Immature natural killer cell (primary cell): ENCODE measurements at regions not wholly inside any gene's neighbourhood (a gene's known extent, or its start where the extent isn't known, plus 50 kb on each side); places are given as distances from the start of the nearest gene placed in this dataset.
"Not testable (repeated sequence)": the region's sequence is repeated elsewhere in the genome, so short reads cannot be mapped to it uniquely, and the experiment has no call there.

Experiments
- DNase-seq, 3 donors: peaks; one replicate each; pipeline ENCODE4 v3.0.0; 2022; ENCODE audit warnings: mixed read lengths in 1 of 3
- H3K27ac Mint-ChIP-seq, 6 donors: one replicate each; pipeline ENCODE4 v1.8.0; 2020; ENCODE audit warnings: mixed read lengths in 6 of 6, mild to moderate bottlenecking in 5 of 6, inconsistent platforms in 4 of 6, moderate library complexity in 3 of 6
- H3K27me3 Mint-ChIP-seq, 3 donors: one replicate each; pipeline ENCODE4 v1.8.0; 2020 to 2021; ENCODE audit warnings: low read depth in 3 of 3, mild to moderate bottlenecking in 3 of 3, mixed read lengths in 3 of 3, moderate library complexity in 3 of 3, inconsistent platforms in 1 of 3
- H3K36me3 Mint-ChIP-seq, 3 donors: one replicate each; pipeline ENCODE4 v1.8.0; 2020; ENCODE audit warnings: mixed read lengths in 3 of 3, inconsistent platforms in 2 of 3, mild to moderate bottlenecking in 2 of 3
- H3K4me1 Mint-ChIP-seq, 2 donors: one replicate each; pipeline ENCODE4 v1.8.0; 2020; ENCODE audit warnings: inconsistent platforms in 2 of 2, mild to moderate bottlenecking in 2 of 2, mixed read lengths in 2 of 2, moderate library complexity in 1 of 2
- H3K4me3 Mint-ChIP-seq, 5 donors: one replicate each; pipeline ENCODE4 v1.8.0; 2020; ENCODE audit warnings: mild to moderate bottlenecking in 5 of 5, mixed read lengths in 5 of 5, inconsistent platforms in 3 of 5, moderate library complexity in 3 of 5
- H3K9me3 Mint-ChIP-seq, 6 donors: one replicate each; pipeline ENCODE4 v1.8.0; 2020; ENCODE audit warnings: mild to moderate bottlenecking in 6 of 6, mixed read lengths in 6 of 6, inconsistent platforms in 4 of 6, moderate library complexity in 3 of 6

DNA sequence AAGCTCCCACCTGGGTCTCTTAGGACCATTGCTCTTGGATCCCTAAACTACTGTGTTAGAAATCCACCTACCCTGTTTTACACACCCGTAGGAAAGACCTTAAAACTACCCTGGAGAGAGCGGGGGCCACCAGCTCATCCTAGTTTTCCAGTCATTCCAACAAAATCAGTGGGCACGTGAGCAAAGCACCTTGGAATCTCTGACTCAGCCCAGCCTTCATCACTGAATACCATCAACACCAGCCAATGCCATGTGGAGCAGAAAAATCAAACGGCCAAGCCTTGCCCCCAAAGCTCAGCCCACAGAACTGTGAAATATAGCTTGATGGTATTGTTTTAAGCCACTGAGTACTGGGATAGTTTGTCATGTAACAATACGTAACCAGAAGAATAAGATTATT is 449.7 kb upstream of the CHAC2 start:
- peaks cover 0 to 3% (median under 1%) of the 10 kb centered on the region in 6 donors for H3K9me3 Mint-ChIP-seq
- H3K27me3 Mint-ChIP-seq: peaks cover 0 to 2% (median 1%) of the 10 kb centered on the region in 3 donors
- DNase-seq: no peak
- no peaks in the 10 kb centered on the region for H3K36me3 Mint-ChIP-seq
- H3K27ac Mint-ChIP-seq: no peak overlapping the region
- no peak overlapping the region for H3K4me3 Mint-ChIP-seq
- no peaks in the 10 kb centered on the region for H3K4me1 Mint-ChIP-seq

DNA sequence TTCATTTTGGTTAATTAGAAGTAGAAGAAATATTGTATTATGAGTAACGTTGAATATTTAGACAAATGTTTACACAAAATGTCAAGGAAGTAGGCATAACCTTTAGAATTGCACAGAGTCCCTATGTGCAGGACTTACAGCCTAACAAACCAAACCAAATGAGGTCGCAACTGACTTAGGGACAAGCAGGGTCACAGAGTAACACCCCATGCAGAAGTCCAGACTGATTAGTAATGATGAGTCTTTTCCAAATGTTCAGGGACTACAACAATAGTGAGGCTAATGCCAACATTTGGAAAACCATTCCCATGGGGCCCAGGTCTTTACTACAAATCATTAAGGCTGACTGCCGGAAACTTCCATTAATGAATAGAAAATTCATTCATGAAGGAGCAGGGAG is 452.5 kb upstream of the CHAC2 start:
- no peak for DNase-seq
- Mint-ChIP-seq H3K9me3 (peaks cover 0 to 4% (median 2%) of the 10 kb centered on the region in 6 donors), H3K4me1 (no peaks in the 10 kb centered on the region), H3K27ac (no peak overlapping the region), H3K27me3 (peaks cover 0 to 2% (median 1%) of the 10 kb centered on the region in 3 donors), H3K4me3 (no peak overlapping the region), H3K36me3 (no peaks in the 10 kb centered on the region)

GRCh38 chr2:53314718-53315117 is 452.9 kb upstream of the CHAC2 start:
- H3K9me3 Mint-ChIP-seq: peaks cover 0 to 6% (median 2%) of the 10 kb centered on the region in 6 donors
- no peaks in the 10 kb centered on the region for H3K4me1 Mint-ChIP-seq

DNA sequence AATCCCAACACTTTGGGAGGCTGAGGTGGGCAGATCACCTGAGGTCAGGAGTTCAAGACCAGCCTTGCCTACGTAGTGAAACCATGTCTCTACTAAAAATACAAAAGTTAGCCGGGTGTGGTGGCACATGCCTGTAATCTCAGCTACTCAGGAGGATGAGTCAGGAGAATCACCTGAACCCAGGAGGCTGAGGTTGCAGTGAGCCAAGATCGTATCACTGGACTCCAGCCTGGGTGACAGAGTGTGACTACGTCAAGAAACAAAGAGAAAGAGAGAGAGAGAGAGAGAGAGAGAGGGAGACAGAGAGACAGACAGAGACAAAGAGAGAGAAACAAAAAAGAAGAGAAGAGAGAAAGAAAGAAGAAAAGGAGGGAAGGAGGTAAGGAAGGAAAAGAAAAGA is 454.0 kb upstream of the CHAC2 start:
- DNase-seq, H3K4me3 Mint-ChIP-seq, H3K27me3 Mint-ChIP-seq, H3K27ac Mint-ChIP-seq, H3K36me3 Mint-ChIP-seq, H3K4me1 Mint-ChIP-seq: not testable (repeated sequence)
- peaks cover 0 to 12% (median 2%) of the 10 kb centered on the region in 6 donors for H3K9me3 Mint-ChIP-seq

More at GRCh38 chr2:53314718-53315117, 452.9 kb upstream of the CHAC2 start:
- Mint-ChIP-seq H3K27me3 (peaks cover 0 to 2% (median 1%) of the 10 kb centered on the region in 3 donors), H3K27ac (no peak overlapping the region), H3K36me3 (no peaks in the 10 kb centered on the region), H3K4me3 (no peak overlapping the region)
- DNase-seq: no peak

- Mint-ChIP-seq H3K27me3 (peaks cover 0 to 2% (median 1%) of the 10 kb centered on the region in 3 donors), H3K27ac (no peak overlapping the region)
Measured at GRCh38 chr2:53312721-53313120, 454.9 kb upstream of the CHAC2 start.

DNA sequence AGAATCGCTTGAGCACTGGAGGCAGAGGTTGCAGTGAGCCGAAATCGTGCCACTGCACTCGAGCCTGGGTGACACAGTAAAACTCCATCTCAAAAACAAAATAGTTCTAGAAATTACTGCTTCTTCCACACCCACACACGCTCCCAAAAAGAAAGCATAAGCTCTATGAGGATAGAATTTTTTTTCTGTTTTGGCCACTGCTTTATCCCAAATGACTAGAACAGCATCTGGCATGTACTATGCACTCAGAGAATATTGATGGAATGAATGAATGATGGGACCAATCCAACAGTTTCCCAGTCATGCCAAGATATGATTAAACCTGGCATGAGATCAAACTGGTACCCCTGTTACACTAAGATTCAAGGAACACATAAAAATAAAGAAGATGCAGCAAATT is 455.4 kb upstream of the CHAC2 start:
- H3K4me3 Mint-ChIP-seq: no peak overlapping the region
- H3K9me3 Mint-ChIP-seq: peaks cover 0 to 12% (median 6%) of the 10 kb centered on the region in 6 donors
- H3K4me1 Mint-ChIP-seq: no peaks in the 10 kb centered on the region
- H3K36me3 Mint-ChIP-seq: no peaks in the 10 kb centered on the region
- no peak for DNase-seq
- H3K27ac Mint-ChIP-seq: no peak overlapping the region
- H3K27me3 Mint-ChIP-seq: peaks cover 0 to 2% (median 1%) of the 10 kb centered on the region in 3 donors

More at GRCh38 chr2:53312721-53313120, 454.9 kb upstream of the CHAC2 start:
- peaks cover 0 to 12% (median 6%) of the 10 kb centered on the region in 6 donors for H3K9me3 Mint-ChIP-seq
- no peak overlapping the region for H3K4me3 Mint-ChIP-seq
- DNase-seq: no peak
- no peaks in the 10 kb centered on the region for H3K36me3 Mint-ChIP-seq
- no peaks in the 10 kb centered on the region for H3K4me1 Mint-ChIP-seq

DNA sequence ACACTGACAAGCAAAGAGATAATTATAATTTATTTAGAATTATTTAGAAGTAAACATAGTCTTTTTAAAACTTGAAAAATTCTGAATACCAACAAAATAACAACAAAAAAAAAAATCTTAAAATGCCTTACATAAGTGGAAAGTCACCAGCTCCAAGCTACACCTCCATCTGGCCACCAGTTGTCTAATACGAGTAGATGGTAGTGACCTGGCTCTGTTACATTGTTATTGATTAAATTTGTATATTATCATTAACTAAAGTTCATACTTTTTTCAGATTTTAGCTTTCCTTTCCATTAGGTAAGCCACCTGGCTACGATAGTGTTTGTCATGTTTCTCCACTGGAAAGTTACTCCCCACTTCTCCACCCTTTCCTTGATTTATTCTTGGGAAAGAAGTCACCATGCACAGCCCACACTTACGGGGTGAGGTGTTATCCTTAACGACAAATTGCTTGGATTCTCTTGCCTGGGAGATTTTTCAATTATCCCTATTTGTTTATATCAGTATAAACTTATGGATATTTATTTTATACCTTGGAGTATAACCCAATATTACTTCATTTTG is 464.5 kb upstream of the CHAC2 start:
- H3K9me3 Mint-ChIP-seq: peaks cover 0 to 8% (median 4%) of the 10 kb centered on the region in 6 donors
- no peak overlapping the region for H3K4me3 Mint-ChIP-seq
- peaks cover 0 to 3% (median 0%) of the 10 kb centered on the region in 3 donors for H3K27me3 Mint-ChIP-seq
- no peak overlapping the region for H3K27ac Mint-ChIP-seq
- DNase-seq: no peak
- no peaks in the 10 kb centered on the region for H3K36me3 Mint-ChIP-seq
- no peaks in the 10 kb centered on the region for H3K4me1 Mint-ChIP-seq

GRCh38 chr2:53302455-53302854 is 465.1 kb upstream of the CHAC2 start:
- DNase-seq: no peak
- Mint-ChIP-seq H3K9me3 (peaks cover 0 to 8% (median 2%) of the 10 kb centered on the region in 6 donors), H3K27ac (no peak overlapping the region), H3K4me1 (no peaks in the 10 kb centered on the region), H3K36me3 (no peaks in the 10 kb centered on the region), H3K27me3 (peaks cover 0 to 3% (median 0%) of the 10 kb centered on the region in 3 donors), H3K4me3 (no peak overlapping the region)

- H3K27ac Mint-ChIP-seq: no peak overlapping the region
- H3K27me3 Mint-ChIP-seq: peaks cover 0 to 2% (median 0%) of the 10 kb centered on the region in 3 donors
- no peaks in the 10 kb centered on the region for H3K36me3 Mint-ChIP-seq
- H3K4me3 Mint-ChIP-seq: no peak overlapping the region
- H3K4me1 Mint-ChIP-seq: no peaks in the 10 kb centered on the region
- H3K9me3 Mint-ChIP-seq: peaks cover 1 to 11% (median 7%) of the 10 kb centered on the region in 6 donors
- DNase-seq: no peak
Measured at GRCh38 chr2:53289309-53290006, 478.1 kb upstream of the CHAC2 start.

DNA sequence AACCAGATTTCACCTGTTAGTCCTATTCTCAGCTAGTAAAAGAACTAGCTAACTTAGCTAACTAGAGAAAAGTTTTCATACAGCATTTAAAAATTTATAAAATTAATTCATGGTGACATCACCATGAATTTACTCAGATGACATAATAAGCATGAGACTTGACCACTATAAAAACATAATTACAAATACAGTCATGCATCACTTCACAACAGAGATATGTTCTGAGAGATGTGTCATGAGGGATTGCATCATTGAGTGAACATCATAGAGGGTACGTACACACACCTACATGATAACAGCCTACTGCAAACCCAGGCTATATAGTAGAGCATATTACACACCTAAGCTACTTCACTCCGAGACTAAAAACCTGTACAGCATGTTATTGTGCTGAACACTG is 481.3 kb upstream of the CHAC2 start:
- no peak overlapping the region for H3K27ac Mint-ChIP-seq
- no peaks in the 10 kb centered on the region for H3K36me3 Mint-ChIP-seq

GRCh38 chr2:53275743-53276142 is 491.9 kb upstream of the CHAC2 start:
- Mint-ChIP-seq H3K36me3 (no peaks in the 10 kb centered on the region), H3K27ac (no peak overlapping the region), H3K4me1 (no peaks in the 10 kb centered on the region), H3K9me3 (peaks cover 0 to 13% (median 6%) of the 10 kb centered on the region in 6 donors), H3K27me3 (peaks cover 0 to 2% (median 0%) of the 10 kb centered on the region in 3 donors), H3K4me3 (no peak overlapping the region)
- DNase-seq: no peak

More for the DNA sequence above, 481.3 kb upstream of the CHAC2 start:
- no peak for DNase-seq
- H3K27me3 Mint-ChIP-seq: no peaks in the 10 kb centered on the region
- no peak overlapping the region for H3K4me3 Mint-ChIP-seq
- peaks cover 0 to 14% (median 0%) of the 10 kb centered on the region in 6 donors for H3K9me3 Mint-ChIP-seq
- H3K4me1 Mint-ChIP-seq: no peaks in the 10 kb centered on the region

- Mint-ChIP-seq H3K36me3 (peaks cover 0 to 6% (median 0%) of the 10 kb centered on the region in 3 donors), H3K27me3 (no peaks in the 10 kb centered on the region), H3K27ac (no peak overlapping the region), H3K4me1 (no peaks in the 10 kb centered on the region), H3K4me3 (no peak overlapping the region), H3K9me3 (peaks cover 0 to 9% (median 1%) of the 10 kb centered on the region in 6 donors)
- DNase-seq: no peak
Measured at GRCh38 chr2:53268626-53269025, 499.0 kb upstream of the CHAC2 start.

GRCh38 chr2:53268086-53268485 is 499.5 kb upstream of the CHAC2 start:
- Mint-ChIP-seq H3K4me3 (no peak overlapping the region), H3K36me3 (peaks cover 0 to 6% (median 0%) of the 10 kb centered on the region in 3 donors), H3K4me1 (no peaks in the 10 kb centered on the region), H3K27me3 (no peaks in the 10 kb centered on the region), H3K9me3 (peaks cover 0 to 14% (median 1%) of the 10 kb centered on the region in 6 donors), H3K27ac (no peak overlapping the region)
- no peak for DNase-seq

GRCh38 chr2:53265544-53266299 is 501.9 kb upstream of the CHAC2 start:
- Mint-ChIP-seq H3K36me3 (peaks cover 0 to 6% (median 4%) of the 10 kb centered on the region in 3 donors), H3K27me3 (no peaks in the 10 kb centered on the region), H3K4me3 (no peak overlapping the region), H3K4me1 (no peaks in the 10 kb centered on the region), H3K27ac (no peak overlapping the region), H3K9me3 (peaks cover 0 to 15% (median 0%) of the 10 kb centered on the region in 6 donors)
- DNase-seq: no peak
